Caki2 (cell line): ENCODE measurements at regions not wholly inside any gene's neighbourhood (a gene's known extent, or its start where the extent isn't known, plus 50 kb on each side); places are given as distances from the start of the nearest gene placed in this dataset.

Source experiments
- DNase-seq: peaks from one replicate; pipeline ENCODE4 v3.0.0-alpha.2; 2015; ENCODE audit warnings: low read depth
- in situ Hi-C: cut with HindIII; loops from 2 replicates; pipeline ENCODE4 v1.10.0; 2016; ENCODE audit warnings: low sequenced_read_pairs, low pct_unique_long_range_greater_than_20kb, mixed read lengths

DNA sequence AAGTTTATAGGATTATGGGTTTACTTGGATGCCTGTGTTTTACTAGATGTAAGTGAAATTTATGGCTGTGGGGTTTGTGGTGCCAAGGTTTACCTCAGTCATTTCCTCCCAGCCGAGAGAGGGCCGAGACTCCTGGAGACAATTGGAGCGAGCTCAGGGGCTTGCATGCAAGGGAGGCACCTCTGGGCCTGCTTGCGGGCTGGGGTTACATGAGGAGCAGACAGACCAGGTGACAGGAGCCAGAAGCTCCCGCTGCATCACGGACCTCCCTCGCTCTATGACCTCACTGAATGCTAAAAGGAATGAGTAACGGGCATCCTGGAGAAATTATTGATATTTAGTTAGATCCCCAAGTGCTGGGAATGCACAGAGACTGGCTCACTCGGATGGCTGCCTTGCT, 275.2 kb upstream of the KIRREL3 start:
- DNase-seq: no peak
- in situ Hi-C loops: no loop called here

DNA sequence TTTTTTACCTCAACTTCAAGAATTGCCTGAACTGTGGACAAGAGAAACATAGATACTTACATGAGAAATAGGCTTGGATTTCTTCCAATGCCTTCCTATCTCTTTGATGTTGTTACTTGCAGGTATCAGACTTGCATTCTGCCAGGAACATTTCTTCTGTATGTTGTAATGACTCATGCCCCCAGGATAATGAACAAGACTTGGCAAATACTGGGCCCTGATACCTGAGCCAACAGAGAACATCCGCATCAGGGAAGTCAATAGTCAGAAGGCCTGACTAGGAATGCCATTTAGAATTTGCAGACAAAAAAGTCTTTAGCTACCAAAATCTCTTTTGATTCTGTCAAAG, 273.7 kb upstream of the KIRREL3 start:
- no peak for DNase-seq

DNA sequence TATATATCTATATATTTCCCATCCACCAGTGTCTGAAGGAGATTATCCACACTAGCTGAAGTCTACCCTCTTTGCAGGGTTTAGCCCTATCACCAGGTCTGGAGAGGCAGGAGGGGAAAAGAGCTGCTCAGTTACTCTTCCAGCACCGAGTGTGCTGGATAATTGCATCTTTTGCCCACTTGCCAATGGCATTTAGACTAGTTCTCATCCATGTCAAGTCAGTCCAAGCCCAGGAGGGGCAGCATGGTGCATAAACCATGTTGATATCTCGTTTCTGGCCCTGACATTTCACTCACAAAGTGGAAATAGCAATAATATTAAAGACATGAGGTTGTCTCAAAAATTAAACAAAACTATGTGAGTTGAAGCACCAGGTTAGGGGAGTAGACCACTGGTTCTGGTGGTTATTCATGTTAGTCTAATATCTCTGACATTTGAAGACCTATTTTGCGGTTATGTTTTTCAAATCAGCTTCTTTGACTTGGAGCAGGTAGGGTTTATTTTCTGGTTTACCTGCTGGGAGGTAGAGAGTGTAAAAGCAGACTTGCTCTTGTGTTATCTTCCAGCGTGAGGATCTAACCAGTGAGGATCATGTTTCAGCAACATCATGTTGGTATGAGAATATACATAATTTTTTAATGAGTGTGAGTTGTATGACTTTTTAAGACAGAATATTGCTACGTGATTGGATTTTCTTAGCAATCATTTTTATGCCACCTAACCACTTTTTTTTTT, 273.2 kb upstream of the KIRREL3 start:
- no peak for DNase-seq
- in situ Hi-C loops: no loop called here

More for the DNA sequence above, 273.7 kb upstream of the KIRREL3 start:
- in situ Hi-C loops: no loop called here

- DNase-seq: no peak
- in situ Hi-C loops: no loop called here
These were observed 270.3 kb upstream of the KIRREL3 start for GRCh38 chr11:127270851-127271250.

- in situ Hi-C loops: no loop called here
- DNase-seq: no peak
These were observed 269.3 kb upstream of the KIRREL3 start for GRCh38 chr11:127269911-127270310.

- DNase-seq: no peak
- in situ Hi-C loops: no loop called here
These were observed 268.4 kb upstream of the KIRREL3 start for GRCh38 chr11:127268932-127269331.

- DNase-seq: no peak
- in situ Hi-C loops: no loop called here
These were observed 268.0 kb upstream of the KIRREL3 start for GRCh38 chr11:127268521-127268920.

DNA sequence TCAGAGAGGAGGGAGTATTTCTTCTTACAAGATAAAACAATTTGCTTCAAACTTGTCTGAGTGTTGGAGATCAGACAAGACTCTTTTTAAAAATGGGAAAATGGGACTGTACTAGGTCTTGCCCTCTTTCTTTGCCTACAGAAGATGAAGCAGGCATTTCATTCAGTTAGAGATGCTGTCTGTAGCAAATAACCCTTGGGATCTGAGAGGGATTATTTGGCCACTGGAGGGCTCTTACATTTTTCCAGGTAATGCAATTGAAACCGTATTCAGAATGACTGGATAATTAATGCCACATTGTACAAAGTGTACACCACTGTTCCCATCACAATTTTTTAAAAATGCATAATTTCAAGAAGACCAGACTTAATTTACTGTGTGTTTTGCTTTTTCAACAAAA, 258.5 kb upstream of the KIRREL3 start:
- in situ Hi-C loops: no loop called here
- DNase-seq: no peak

- in situ Hi-C loops: no loop called here
- DNase-seq: no peak
These were observed 254.6 kb upstream of the KIRREL3 start for GRCh38 chr11:127255209-127255608.

DNA sequence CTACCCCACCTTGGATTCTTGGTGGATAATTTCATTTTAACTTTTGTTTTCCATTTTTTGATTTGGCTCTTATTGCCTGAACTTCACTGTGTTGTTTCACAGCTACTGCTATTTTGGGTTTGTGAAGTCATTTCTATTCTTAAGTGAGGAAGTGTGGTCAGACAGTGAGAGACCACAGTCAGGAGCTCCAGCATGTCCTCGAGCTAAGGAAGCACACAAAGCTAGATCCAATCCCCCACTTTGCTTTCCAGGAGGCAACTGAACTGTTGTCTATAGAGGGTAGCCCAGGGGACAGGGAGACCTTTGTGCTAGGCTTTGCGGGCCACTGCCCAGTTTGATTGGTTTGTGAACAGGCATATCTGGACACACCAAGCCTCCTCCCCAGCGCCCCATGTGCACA, 251.8 kb upstream of the KIRREL3 start:
- no peak for DNase-seq

GRCh38 chr11:127249576-127249975, 249.0 kb upstream of the KIRREL3 start:
- in situ Hi-C loops: no loop called here
- DNase-seq: no peak

More for the DNA sequence above, 251.8 kb upstream of the KIRREL3 start:
- in situ Hi-C loops: no loop called here

DNA sequence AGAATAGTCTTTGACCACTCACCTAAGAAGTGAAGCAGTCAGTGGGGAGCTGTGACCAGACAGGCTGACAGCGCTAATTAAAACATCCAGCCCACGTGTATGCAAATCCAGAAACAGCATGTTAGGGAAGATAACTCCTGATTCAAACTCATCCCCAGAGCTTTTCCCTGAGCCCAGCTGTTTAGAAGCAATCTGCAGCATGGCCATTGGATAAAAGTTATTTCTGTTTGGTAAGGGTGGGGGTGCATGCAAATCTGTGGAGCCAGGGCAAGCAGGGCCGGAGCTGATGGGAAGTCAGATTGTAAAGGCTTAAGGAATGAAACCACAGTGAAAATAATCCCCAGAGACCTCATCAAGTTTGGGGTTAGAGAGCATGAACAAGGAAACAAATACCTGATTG, 247.9 kb upstream of the KIRREL3 start:
- no peak for DNase-seq
- in situ Hi-C loops: no loop called here

GRCh38 chr11:127247261-127247851, 246.8 kb upstream of the KIRREL3 start:
- DNase-seq: peak; percentile 7
- in situ Hi-C loops: no loop called here

DNA sequence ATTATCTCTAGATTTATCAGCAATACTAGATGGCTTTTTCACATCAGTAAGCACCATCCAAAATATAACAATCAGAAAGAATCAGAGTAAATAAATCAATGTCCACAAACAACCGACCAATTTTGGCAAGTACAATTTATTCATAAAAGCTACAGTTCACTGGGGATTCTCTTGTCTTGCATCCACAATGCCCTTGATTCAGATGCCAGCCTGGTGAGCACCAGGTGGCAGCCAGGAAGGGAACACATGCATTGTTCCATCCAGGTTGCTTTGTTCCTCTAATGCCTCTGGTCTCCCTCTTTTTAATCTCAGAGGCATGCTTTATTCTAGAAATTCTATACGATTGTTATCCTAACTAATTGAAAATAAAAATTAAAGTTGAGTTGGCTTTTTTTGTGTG, 242.1 kb upstream of the KIRREL3 start:
- in situ Hi-C loops: no loop called here
- DNase-seq: no peak

DNA sequence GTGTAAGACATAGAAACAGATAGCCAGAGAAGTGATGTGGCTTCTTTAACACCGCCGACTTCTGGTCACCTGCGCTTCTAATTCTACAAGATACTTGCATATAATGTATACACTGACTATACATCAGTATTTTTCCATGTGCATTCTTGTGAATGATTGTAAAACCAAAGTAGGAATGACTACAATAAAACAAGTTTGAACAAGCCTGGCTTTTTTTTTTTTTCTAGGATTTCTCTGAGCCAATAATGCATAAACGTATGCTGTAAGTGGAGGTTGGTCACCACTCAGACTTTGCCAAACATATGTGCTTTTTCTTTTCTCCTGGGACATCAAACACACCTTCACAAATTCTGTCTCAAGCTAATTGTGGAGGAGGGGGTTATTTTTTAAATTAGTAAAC, 237.8 kb upstream of the KIRREL3 start:
- in situ Hi-C loops: no loop called here
- DNase-seq: no peak

GRCh38 chr11:127236776-127237175, 236.2 kb upstream of the KIRREL3 start:
- DNase-seq: no peak
- in situ Hi-C loops: no loop called here

- in situ Hi-C loops: no loop called here
These were observed 233.4 kb upstream of the KIRREL3 start for GRCh38 chr11:127233998-127234397.

DNA sequence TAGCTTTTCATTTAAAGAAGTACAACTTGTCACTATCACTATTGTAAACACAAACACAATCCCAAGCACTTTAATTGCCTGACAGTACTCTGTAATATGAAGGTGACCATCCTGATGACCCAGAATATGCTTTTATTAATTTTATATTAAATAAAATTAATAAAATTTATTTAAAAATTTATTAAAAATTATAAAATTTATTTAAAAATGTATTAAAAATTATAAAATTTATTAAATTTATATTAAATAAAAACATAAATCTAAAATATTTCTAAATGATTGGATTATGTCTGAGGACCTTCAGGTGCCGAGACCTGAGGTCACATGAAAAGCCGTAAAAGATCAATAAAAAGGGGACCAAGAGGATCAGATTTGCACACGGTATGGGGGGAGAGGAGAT, 229.8 kb upstream of the KIRREL3 start:
- DNase-seq: no peak
- in situ Hi-C loops: no loop called here

More at GRCh38 chr11:127233998-127234397, 233.4 kb upstream of the KIRREL3 start:
- no peak for DNase-seq

DNA sequence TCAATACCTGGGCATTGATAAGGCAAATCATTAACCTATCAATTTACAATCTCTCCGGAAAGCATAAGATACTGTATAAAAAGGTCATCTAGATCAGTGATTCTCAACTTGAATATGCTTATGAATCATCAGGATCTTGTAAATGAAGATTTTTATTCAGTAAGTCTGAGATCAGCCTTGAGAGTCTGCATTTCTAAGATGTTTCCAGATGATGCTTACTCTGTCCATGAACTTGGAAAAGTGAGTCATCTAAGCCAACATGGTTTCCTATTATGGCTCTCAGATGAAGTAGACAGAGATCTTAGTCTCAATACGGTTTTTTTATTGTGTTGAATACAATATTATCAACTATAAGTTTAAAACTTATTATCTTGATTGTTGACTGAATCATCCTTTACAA, 226.4 kb upstream of the KIRREL3 start:
- no peak for DNase-seq
- in situ Hi-C loops: no loop called here

GRCh38 chr11:127226380-127226779, 225.8 kb upstream of the KIRREL3 start:
- in situ Hi-C loops: no loop called here
- no peak for DNase-seq
